Ureter (tissue), 1 donor: ENCODE measurements at regions not wholly inside any gene's neighbourhood (a gene's known extent, or its start where the extent isn't known, plus 50 kb on each side); places are given as distances from the start of the nearest gene placed in this dataset.

Experiments
- DNase-seq: peaks from one replicate; pipeline ENCODE4 v3.0.0-alpha.2; 2020; ENCODE audit warnings: low spot score
- donor health status: DM: yes; HTN: yes; CAD: no.

DNA sequence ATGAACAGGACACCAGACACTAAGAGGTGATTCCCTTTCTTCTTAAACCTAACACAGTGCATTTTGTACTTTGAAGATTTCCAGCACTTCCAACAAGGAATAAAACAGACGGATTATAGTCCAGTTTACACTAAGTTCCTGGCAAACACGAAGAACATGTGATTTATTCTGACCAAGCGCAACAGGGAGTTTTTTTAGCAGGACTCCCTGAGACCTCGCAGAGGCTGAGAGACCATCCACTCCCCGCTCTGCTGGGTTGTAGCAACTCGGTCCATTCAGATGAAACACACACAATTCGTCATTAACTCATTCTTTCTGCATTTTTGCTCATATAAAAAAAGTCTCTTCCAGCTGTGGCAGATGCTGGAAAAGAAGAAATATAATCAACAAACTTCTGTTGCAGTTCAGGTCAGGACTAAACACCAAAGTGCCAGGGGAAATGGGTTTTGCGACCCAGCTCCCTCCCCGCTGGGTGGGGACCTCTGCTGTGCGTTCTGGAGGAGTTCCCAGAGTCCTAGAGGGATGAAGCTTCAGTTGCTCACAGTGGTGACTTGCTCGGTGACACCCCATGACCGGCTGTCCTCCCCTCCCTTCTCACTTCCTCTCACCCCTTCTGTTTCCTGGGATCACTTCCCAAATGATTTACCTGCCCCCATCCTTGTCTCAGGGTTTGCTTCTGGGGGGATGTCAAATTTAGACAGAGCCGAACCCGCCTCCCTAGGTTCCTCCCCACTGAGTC is 52.5 kb downstream of the KCNF1 start:
- no peak for DNase-seq

DNA sequence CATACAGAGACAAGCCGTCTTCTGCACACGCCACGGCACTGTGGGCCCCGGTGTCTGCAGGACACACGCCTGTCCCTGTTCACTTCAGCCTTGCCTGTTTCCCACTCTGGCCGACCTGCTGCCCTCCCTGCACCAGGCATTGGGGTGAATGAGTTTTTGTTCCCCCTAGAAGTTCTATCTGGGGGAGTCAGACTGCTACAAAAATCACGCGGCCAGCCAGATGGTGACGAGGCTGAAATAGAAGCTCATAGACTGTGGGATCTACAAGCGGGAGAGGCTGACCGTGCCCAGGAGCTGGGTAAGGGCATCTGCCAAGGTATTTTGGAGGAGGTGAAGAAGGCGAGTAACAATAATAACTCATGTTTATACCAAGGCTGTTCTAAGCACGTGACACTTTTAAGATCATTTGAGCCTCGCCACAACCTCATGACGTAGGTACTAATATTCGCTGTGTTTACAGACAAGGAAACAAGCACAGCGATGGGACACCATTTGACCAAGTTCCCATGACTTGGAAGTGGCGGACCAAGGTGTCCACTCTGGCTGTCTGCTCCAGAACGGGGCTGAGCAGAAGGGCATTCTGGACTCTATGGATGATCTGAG is 53.6 kb downstream of the KCNF1 start:
- DNase-seq: no peak

DNA sequence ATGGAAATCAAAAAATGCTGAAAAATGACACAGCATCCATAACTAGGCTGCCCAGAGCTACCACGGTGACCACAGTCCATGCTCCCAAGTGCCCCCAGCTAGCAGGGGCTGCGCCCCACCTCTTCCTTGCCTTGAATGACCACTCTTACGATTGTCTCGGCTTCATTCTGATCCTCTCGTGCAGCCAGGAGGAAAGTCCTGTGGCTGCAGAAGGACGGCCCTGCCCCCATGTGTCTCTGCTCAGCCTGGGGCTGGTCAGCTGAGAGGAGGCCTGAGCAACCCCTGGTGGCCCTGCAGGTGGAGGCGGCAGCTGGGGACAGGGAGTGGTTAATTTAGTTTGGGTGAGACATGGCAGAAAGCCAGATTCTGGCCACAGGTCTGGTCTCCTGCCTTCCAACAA is 54.3 kb downstream of the KCNF1 start:
- DNase-seq: no peak

DNA sequence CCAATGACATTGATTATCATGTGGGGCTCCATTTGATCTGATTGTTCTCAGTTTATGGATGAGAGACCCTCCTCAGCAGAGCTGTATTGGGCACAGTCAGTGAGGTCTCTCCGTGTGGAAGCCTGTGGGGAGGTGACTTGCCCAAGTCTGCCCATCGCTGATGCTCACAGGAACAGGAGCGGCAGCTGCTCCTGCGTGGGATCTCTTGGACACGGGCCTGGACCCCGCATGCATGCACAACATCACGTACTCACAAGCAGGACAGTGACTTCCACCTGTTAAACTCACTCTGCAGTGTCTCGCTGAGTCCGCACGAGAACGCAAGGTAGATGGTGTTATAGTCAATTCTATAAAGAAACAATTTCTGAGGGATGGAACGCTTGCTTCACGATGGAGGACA is 55.0 kb downstream of the KCNF1 start:
- no peak for DNase-seq

DNA sequence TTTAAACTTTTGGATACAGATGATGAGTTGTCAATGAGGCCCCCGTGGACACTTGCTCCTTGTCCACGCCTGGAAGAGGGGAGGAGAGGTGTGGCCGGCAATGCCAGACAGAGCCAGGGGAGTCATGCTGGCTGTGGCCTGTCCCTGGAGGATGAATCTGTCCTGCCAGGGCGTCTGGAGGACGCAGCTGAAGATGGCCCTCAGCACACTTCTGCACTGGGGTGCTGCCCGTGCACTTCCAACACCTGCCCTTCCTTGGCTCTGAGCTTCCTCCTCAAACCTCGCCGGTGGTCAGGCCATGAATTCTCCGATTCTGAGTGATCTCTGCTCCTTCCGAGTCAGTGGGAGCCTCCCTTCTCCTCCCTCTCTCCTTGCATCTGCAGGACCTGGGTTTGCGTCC is 56.4 kb downstream of the KCNF1 start:
- no peak for DNase-seq

DNA sequence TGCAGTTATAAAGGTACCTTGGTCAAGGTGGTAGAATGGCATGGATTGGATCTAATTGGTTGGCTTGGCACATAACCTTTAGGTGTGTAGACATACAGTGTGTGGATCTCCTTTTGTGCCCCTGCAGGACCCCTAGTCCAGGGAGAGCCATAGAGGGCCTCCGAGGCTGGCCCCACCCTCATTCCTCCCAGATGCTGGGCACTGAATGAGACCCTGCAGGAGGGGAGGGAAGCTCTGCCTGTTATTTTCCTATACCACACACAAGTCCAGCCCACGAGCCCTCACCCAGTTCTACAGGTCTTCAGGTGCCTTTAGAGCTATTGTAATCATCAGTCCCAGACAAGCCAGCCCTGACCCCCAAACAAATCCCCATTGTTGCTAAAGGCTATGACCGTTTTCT is 58.9 kb downstream of the KCNF1 start:
- DNase-seq: no peak

DNA sequence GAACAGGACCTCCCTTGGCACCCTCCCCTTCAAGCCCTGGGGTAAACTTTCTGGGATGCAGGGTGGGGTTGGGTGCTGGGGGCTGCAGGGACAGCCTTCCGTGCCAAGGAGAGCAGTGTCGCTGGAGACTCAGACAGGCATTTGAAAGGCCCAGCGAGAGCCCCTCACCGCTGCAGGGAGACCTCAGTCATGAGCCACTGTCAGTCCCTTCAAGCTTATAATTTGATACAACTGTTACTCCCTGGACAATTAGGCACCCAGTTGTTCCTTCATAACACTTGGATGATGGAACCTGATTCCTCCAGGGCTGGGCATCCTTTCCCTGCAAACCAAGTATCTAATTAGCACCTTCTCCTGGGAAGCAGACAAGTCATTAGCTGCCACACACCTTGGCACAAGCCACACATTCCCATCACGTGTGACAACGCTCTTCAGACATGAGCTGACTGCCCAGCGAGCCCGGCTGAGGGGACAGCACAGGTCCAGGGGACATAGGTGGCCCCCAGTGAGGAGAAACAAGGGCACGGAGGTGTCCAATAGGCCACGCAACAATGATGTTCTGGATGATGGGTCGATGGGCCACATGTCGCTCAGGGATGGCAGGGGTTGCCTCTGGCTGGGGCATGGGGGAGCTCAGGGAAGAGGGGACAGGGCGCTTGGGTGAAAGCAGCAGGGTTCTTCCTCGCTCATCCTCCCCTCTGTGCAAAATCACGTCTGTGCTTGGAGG is 59.6 kb downstream of the KCNF1 start:
- DNase-seq: no peak

DNA sequence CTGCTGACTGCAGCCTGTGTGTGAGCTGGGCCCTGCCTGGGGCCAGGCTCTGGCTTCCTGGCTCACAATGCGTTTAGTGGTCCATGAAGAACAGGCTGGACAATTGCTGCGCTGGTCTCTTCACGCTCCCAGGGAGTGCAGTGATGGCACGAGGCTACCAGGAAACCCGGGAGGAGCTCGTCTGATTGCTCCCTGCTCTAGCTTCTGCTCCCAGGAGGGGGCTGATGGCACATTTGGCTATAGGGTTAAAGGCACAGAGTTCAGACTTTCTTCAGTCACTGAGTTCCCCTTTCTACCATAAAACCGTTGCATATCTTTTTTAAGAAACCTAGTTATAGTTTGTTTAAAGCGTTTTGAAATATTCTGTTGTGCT is 60.1 kb downstream of the KCNF1 start:
- DNase-seq: no peak

DNA sequence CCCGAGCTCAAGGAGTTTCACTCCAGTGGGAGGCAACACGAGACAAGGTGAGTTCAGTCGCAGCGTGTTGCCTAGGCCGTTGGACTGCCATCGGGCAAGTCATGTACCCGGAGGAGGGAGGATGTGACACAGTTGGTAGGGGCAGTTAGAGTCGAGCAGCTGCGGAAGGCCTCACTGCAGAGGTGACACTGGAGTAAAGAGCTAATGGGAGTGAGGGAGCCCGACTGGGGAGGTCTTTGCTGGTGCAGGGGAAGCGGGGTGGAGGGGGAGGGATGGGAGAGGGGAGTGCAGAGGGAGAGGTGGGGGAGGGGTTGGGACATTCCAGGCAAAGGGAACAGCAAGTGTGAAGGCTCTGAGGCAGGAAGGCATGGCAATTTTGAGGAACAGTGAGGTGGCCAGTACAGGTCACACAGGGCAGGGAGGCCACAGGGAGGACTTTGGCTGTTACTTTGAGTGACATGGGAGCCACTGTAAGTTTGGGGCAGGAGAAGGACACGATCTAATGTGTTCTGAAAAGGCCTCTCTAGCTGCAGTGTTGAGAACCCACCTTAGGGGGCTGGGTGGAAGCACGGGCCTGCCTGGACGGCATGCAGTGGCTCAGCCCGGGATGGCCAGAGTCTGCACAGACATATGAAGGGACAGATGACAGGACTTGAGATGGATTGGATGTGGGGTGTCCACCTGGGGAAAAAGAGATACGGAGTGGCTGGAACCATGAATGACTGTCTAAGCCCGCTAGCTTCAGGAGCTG is 61.1 kb downstream of the KCNF1 start:
- no peak for DNase-seq

DNA sequence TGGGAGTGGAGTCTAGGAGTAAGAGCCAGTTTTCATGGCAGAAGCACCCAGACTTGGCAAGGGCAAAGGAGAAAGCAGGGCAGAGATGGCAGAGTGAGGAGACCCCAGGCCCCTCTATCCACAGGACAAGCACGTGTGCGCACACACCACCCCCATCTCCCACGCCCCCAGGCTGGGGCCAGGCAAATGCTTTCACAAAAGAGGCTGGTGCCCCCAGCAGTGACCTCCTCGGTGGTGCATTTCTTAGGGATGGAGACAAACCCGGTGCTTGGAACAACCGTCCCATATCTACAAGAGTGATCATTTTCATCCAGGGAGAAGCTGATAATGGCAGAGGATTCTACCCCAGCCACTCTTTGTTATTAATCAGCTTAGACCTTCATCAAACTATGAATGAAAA is 62.0 kb downstream of the KCNF1 start:
- DNase-seq: no peak

DNA sequence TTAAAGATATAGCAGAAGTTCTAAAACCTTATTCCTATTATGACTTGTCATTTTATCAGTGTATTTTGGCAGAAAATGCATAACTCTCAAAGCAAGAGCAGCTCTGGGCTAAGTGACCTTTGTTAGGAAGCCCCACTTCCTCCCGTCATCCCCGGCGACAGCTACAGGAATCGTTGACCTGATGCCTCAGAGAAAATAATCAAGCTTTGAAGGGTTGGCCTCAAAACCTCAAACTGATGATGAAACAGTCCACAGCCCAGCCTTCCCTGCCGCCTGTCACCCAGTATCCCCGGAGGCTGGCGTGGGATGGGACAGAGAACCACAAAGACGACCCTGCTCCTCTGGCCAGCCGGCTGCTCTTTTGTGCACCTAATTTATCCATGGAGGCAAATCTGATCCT is 65.3 kb downstream of the KCNF1 start:
- DNase-seq: no peak

DNA sequence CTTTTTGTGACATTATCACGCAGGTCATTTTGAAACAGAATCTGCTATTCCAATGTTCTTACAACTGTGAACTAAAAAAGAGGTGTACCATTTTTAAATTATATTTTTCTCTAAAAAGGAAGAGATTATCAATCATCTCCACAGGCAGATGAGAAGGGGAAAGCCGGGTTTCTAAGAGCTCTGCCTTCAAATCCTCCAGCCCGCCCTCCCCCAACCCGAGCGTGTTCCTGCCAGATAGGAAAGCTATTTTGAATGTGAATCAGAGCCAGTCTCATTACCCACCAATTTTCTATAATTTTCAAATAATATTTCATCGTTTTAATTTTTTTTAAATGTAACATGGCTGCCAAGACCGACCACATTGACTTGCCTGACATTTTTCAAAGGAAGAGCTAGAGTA is 65.9 kb downstream of the KCNF1 start:
- DNase-seq: no peak

DNA sequence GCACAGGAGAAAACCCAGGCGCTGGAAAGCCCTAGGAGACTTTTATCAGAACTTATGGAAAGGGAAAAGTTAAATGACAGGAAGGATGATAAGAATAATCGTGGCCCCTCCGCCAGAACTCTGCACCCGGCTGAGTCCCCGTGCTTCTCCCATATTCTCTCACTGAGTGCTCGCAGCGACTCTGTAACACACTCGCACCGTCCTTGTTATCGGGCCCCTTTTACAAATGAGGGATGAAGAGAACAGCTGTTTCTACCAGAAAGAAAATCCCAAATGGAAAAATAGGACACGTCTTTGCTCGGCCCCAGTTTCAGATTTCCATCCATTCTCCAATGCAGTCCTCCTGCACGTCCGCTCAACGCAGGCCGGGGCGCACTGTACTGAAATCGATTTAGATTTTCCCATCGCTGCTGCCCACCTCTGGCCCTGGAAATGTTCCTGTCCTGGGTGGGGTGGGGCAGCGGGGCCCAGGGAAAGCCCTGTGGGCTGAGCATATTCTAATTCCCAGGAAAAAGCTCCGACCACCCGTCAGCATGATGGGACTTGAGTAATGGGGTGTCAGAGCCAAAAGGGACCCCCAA is 66.4 kb downstream of the KCNF1 start:
- DNase-seq: no peak

DNA sequence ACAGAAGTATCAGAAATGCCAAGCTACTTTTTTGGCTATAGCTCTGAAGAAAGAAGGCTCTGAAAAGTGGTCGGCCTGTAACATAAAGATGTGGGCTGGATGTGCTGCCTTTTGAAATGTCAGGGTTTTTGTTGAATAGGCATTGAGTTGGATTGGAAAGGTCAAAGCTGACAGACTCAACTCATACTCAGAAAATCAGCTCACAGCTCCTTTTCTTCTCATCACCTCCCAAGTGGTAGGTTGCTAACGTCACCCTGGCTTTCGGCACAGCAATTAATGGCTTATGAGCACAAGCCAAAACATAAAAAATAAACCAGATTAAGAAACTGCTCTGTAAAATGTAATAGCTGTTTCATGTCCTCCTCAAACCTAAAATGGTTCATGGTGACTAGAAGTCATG is 68.3 kb downstream of the KCNF1 start:
- no peak for DNase-seq

DNA sequence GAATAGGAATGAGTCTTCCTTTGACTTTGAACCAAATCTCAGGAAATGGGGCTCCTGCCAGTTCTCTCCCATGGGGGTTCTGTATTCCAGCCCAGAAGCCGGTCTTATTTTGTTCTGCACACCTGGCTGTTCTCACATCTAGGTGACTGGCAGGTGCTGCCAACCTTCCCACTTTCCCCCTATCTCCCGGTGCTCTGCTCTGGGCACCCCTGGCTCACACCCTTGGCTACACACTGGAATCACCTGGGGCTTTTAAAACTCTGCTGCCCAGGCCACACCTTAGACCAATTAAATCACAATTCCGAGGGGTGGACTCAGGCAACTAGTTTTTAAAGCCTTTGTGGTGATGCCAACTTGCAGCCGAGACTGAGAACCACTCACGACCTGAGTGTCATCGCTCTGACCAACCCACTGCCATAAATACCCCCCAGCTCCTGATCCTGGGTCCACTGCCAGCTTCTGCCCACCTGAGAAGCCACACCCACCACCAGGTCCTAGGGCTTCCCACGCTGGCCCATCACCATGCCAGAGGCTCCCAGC is 69.2 kb downstream of the KCNF1 start:
- peak; percentile 35 for DNase-seq

DNA sequence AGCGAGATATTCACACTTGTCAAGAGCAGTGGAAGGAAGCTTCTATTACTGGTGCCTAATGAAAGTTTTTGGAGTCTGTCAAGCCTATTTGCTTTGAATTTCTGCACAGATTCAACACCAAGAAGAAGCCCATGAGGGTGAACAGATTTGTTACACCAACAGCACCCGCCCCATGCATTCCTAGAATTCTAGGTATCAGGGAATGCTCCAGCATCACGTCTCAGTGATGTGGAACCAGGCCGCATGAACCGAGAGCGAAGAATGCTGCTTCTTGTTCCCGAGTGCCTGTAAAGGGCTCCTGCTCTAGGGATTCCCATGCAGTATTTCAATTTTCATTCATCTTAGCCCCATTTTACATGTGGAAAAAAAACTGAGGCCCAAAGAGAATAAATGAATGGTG is 69.7 kb downstream of the KCNF1 start:
- no peak for DNase-seq

DNA sequence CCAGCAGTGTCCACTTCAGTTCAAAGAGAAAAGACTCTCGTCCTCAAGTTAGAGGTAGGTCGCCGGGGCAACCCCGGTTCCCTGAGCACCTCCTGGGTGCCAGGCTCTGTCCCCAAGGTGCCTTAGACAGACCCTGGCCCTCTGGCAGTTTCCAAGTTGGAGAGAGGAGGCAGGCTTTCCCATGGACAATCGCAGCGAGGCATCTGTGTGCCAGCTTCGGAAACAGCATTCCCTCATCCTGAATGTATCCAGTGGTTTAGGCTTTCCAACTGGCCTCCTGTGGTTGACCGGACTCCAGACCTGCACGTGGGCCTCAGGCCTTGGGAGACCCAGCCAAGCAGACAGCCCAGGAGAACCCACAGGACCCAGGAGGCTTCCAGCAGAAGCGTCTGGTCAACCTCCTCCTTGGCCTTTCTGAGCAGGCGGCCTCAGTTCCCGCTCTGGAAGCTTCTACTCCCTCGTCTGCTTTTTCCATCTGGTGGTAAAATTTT is 70.3 kb downstream of the KCNF1 start:
- no peak for DNase-seq

DNA sequence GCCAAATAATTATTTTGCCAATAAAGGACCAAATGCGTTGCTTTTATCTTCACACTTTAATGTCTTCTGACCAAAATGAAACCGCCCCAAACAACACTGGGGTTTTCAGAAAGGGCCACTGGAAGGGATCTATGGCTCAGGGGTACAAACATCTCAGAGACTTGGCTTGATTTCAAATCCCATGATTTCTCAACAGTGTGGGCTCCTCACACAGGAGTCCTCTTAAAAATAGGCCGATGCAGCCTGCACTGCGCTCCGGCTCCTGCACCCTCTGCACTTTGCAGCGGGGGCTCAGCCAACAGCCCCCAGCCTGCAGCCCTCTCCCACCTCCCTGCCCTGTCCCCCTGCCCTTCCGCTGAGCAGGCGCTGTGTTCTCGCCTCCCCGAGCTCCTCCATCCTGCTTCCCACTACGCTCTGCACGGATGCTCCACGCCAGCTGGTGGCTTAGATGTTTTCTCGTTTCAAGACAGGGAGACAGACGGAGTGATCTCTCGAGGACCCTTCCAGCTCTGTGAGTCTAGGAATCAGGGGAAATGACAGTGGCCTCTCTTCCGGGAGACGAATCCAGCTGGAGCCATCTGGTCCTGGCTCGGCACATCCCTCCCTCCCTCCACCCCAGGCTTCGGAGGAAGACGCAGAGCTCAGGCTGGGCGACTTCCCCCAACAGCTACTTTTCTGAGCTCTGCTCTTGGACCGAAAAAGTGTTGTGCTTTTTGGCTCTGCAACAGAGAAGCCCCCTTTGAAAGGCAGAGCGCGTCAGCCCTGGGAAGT is 71.4 kb downstream of the KCNF1 start:
- no peak for DNase-seq

DNA sequence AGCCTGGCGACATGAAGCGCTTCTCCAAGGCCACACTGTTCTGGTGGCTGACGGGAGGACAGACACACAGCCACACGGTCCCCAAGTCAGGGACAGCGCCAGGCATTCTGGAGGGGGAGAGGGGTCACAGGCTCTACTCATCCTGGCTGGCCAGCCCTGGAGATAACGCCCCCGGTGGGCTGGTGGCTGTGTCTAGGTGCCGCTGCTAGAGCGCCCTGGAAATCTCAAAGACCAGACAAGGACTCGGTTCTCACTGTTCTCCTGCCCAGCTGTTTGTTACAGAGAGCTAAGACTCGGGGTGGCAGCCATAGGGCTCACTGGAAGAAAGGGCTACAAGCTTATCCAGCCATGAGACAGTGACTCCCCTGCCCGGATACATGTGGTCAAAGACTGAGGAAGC is 72.0 kb downstream of the KCNF1 start:
- DNase-seq: no peak

DNA sequence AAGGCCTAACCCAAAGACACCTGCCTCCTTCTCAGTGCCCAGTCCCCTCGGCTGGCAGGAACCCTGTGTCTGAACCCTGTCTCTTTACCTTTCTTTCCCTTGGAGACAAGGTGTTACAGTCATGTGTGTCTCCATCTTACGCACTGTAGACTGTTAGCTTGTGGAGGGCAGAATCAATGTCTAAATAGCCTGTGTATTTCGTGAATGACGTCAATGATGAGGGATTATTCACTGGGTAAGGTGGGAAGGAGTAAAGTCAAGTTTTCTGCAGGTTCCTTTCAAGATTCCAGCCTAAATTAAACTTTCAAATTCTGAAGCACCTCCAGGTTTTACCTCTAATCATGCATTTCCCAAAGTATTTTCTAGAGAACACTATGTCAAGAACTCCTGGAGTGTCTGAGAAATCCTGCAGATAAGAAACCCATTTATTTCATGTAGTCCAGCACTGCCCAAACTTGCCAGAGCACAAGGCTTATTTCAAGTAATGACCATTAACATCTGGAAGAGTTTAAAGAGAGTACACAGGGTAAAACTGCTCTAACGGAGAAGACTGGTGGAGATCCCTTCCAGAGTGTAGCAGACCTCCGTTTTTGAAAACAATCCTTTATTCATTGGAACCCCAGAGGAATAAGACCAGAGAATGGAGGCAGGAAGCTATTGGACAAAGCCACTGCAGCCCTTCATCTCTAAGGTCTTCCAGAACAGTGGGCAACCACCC is 72.8 kb downstream of the KCNF1 start:
- no peak for DNase-seq
